Endothelial cell of umbilical vein (primary cell): ENCODE measurements at regions not wholly inside any gene's neighbourhood (a gene's known extent, or its start where the extent isn't known, plus 50 kb on each side); places are given as distances from the start of the nearest gene placed in this dataset.

ENCODE experiments used
- BruUV-seq: library from RNA; stranded (reverse); fragments of 400-500 nt; replicated peaks from 2 replicates; lab custom pipeline; 2021; lab: Mats Ljungman, UMichigan
- CTCF ChIA-PET: fragments of 300-600, 350-600 bp; sonication (Branson Sonifier 250); formaldehyde crosslinking; loops from one replicate; lab custom pipeline; 2021; ENCODE audit warnings: antibody characterized with exemption, inconsistent platforms; lab: Charles Lee
- POLR2A ChIA-PET: fragments of 300-600, 350-600 bp; sonication (Branson Sonifier 250); formaldehyde crosslinking; loops from one replicate; lab custom pipeline; 2021; ENCODE audit warnings: antibody characterized with exemption, inconsistent platforms; lab: Charles Lee
- DNase-seq: peaks from one replicate; pipeline ENCODE4 v3.0.0-alpha.2; 2011; ENCODE audit warnings: low read depth, low spot score
- FAIRE-seq: peaks from 2 replicates; lab custom pipeline; 2011; peaks lifted over from hg19 to GRCh38; lab: Jason Lieb, UNC
- H2AFZ ChIP-seq: 2 replicates; pipeline ENCODE4 v1.6.0; 2012; ENCODE audit warnings: low read depth, low read length, control low read depth, inconsistent platforms
- H3K27ac ChIP-seq: 2 replicates; pipeline ENCODE4 v1.5.1; 2011; ENCODE audit warnings: low read depth, mild to moderate bottlenecking, control low read depth, low read length, moderate library complexity; ENCODE audit not compliant: insufficient read depth
- H3K27me3 ChIP-seq, 2 experiments: 2 replicates each; pipeline versions ENCODE4 v1.6.0 to v1.6.1; 2011; ENCODE audit warnings: low read length in 2 of 2, mixed read lengths in 1 of 2; ENCODE audit not compliant: control insufficient read depth in 2 of 2, insufficient read depth in 2 of 2
- H3K36me3 ChIP-seq, 2 experiments: 2 replicates in 1 of 2; 3 replicates in 1 of 2; pipeline ENCODE4 v1.5.1; 2011; ENCODE audit warnings: low read length in 2 of 2, mild to moderate bottlenecking in 1 of 2, moderate library complexity in 1 of 2; ENCODE audit not compliant: control insufficient read depth in 2 of 2, insufficient read depth in 2 of 2; ENCODE audit errors: extremely low read depth in 1 of 2
- H3K4me1 ChIP-seq: 3 replicates; pipeline ENCODE4 v1.5.1; 2011; ENCODE audit warnings: mild to moderate bottlenecking, low read length; ENCODE audit not compliant: control insufficient read depth, insufficient read depth; ENCODE audit errors: extremely low read depth
- H3K4me2 ChIP-seq: 2 replicates; pipeline ENCODE4 v1.6.1; 2011; ENCODE audit warnings: low read length, control low read depth, mixed read lengths; ENCODE audit not compliant: insufficient read depth
- H3K4me3 ChIP-seq, 3 experiments: fragments of 200-600 bp in 1 of 3; sonication (generic), shearing (Covaris generic) in 1 of 3; replicated peaks in 1 of 3; 2 replicates each; pipeline ENCODE4 v1.5.1; 2011 to 2016; ENCODE audit warnings: control low read depth in 3 of 3, low read length in 3 of 3, mild to moderate bottlenecking in 2 of 3, inconsistent platforms in 1 of 3, low read depth in 1 of 3, moderate library complexity in 1 of 3; ENCODE audit not compliant: insufficient read depth in 1 of 3
- H3K79me2 ChIP-seq: 2 replicates; pipeline ENCODE4 v1.6.0; 2012; ENCODE audit warnings: low read length, inconsistent platforms; ENCODE audit not compliant: control insufficient read depth, insufficient read depth
- H3K9ac ChIP-seq: replicated peaks from 2 replicates; pipeline ENCODE3; 2011; ENCODE audit warnings: low read length, control low read depth; ENCODE audit not compliant: insufficient read depth; ENCODE audit errors: extremely low read depth
- H3K9me1 ChIP-seq: replicated peaks from 3 replicates; pipeline ENCODE4 v1.6.0; 2011; ENCODE audit warnings: mild to moderate bottlenecking, low read length; ENCODE audit not compliant: control insufficient read depth, insufficient read depth; ENCODE audit errors: extremely low read depth
- H3K9me3 ChIP-seq: replicated peaks from 2 replicates; pipeline ENCODE4 v1.5.1; 2012; ENCODE audit warnings: low read length, inconsistent platforms; ENCODE audit not compliant: control insufficient read depth, insufficient read depth
- H4K20me1 ChIP-seq: replicated peaks from 2 replicates; pipeline ENCODE3; 2011; ENCODE audit warnings: mild to moderate bottlenecking, low read length; ENCODE audit not compliant: control insufficient read depth, insufficient read depth; ENCODE audit errors: extremely low read depth
- CTCF ChIP-seq, 2 donors: IDR thresholded peaks; 1 replicate in 1 of 2; 2 replicates in 1 of 2; pipeline ENCODE4 v1.5.1; 2011; ENCODE audit warnings: low read length in 2 of 2, mild to moderate bottlenecking in 2 of 2, moderate library complexity in 2 of 2, control low read depth in 1 of 2, inconsistent platforms in 1 of 2, low read depth in 1 of 2; ENCODE audit not compliant: insufficient read depth in 1 of 2; ENCODE audit errors: extremely low read depth in 1 of 2
- EZH2 ChIP-seq: IDR thresholded peaks from 2 replicates; pipeline ENCODE4 v1.6.1; 2012; ENCODE audit warnings: borderline replicate concordance, low read depth, mild to moderate bottlenecking, moderate library complexity, low read length, inconsistent platforms; ENCODE audit not compliant: severe bottlenecking
- FOS ChIP-seq: IDR thresholded peaks from 2 replicates; pipeline ENCODE4 v1.6.1; 2011; ENCODE audit warnings: mild to moderate bottlenecking, low read length, moderate library complexity, borderline replicate concordance; ENCODE audit not compliant: insufficient read depth
- GATA2 ChIP-seq: IDR thresholded peaks from 2 replicates; pipeline ENCODE4 v1.7.0; 2011; ENCODE audit warnings: low read depth, mild to moderate bottlenecking, moderate library complexity, mixed read lengths, low read length; ENCODE audit not compliant: insufficient read length, insufficient read depth
- JUN ChIP-seq: IDR thresholded peaks from 2 replicates; pipeline ENCODE4 v1.6.1; 2011; ENCODE audit warnings: borderline replicate concordance, low read depth; ENCODE audit not compliant: insufficient read length, insufficient read depth
- MAX ChIP-seq: IDR thresholded peaks from 2 replicates; pipeline ENCODE4 v1.6.1; 2011; ENCODE audit not compliant: insufficient read depth, insufficient read length
- MYC ChIP-seq: IDR thresholded peaks from one replicate; pipeline ENCODE4 v1.6.1; 2011; ENCODE audit warnings: mild to moderate bottlenecking, low read depth, low read length
- POLR2A ChIP-seq: IDR thresholded peaks from 2 replicates; pipeline ENCODE4 v1.6.1; 2012; ENCODE audit warnings: low read depth, mild to moderate bottlenecking, control low read depth, low read length
- POLR2AphosphoS5 ChIP-seq: IDR thresholded peaks from 2 replicates; pipeline ENCODE4 v1.6.1; 2012; ENCODE audit warnings: low read depth, mild to moderate bottlenecking, control low read depth, low read length, moderate library complexity; ENCODE audit not compliant: insufficient read depth
- dilution Hi-C: fragments of 300-500 bp; cut with MboI; formaldehyde crosslinking; loops from one replicate; pipeline ENCODE4 v1.15.0; 2019; ENCODE audit warnings: low sequenced_read_pairs; ENCODE audit not compliant: extremely low pct_ligation_motif_present
- intact Hi-C: fragments of 100-400 bp; cut with micrococcal nuclease; formaldehyde crosslinking; loops from one replicate; pipeline ENCODE4 v1.10.0; 2022

GRCh38 chr13:105758918-105759860 lies 776.3 kb downstream of the EFNB2 start:
- Histone ChIP-seq H3K27ac (no peak overlapping the region), H4K20me1 (no peaks in the 10 kb centered on the region), H3K27me3 (no peaks in the 10 kb centered on the region), H3K36me3 (no peaks in the 10 kb centered on the region), H3K9me1 (no peaks in the 10 kb centered on the region), H3K9ac (no peak overlapping the region), H2AFZ (no peak overlapping the region), H3K4me2 (no peak overlapping the region), H3K79me2 (no peaks in the 10 kb centered on the region), H3K9me3 (no peaks in the 10 kb centered on the region), H3K4me1 (no peaks in the 10 kb centered on the region), H3K4me3 (no peak overlapping the region)
- intact Hi-C loops (no loop called here), dilution Hi-C loops (no loop called here)
- BruUV-seq = no TSS peak
- DNase-seq (no peak), FAIRE-seq (no peak)
- no peak for TF ChIP-seq MAX
- no peak for TF ChIP-seq CTCF (IDR thresholded peaks at IDR 0.05; ENCODE audit: extremely low read depth in 1 of 2, insufficient read depth in 1 of 2, low read depth in 1 of 2, low read length in 2 of 2)
- no peak for TF ChIP-seq EZH2
- TF ChIP-seq MYC = no peak
- no peak for TF ChIP-seq POLR2AphosphoS5
- TF ChIP-seq JUN = no peak
- TF ChIP-seq FOS = no peak
- no peak for TF ChIP-seq POLR2A
- TF ChIP-seq GATA2 = no peak
- POLR2A ChIA-PET = no interaction called here
- CTCF ChIA-PET = no interaction called here
